GM06990 (cell line): ENCODE measurements at regions not wholly inside any gene's neighbourhood (a gene's known extent, or its start where the extent isn't known, plus 50 kb on each side); places are given as distances from the start of the nearest gene placed in this dataset.

Experiments
- DNase-seq: peaks from one replicate; pipeline ENCODE4 v3.0.0-alpha.2; 2011; ENCODE audit not compliant: insufficient read length; ENCODE audit errors: extremely low read depth
- H3K27me3 ChIP-seq: replicated peaks from 2 replicates; pipeline ENCODE4 v1.6.0; 2011; ENCODE audit warnings: low read length; ENCODE audit not compliant: control insufficient read depth, insufficient read depth
- H3K36me3 ChIP-seq: 2 replicates; pipeline ENCODE4 v1.5.1; 2011; ENCODE audit warnings: low read length; ENCODE audit not compliant: control insufficient read depth, insufficient read depth
- H3K4me3 ChIP-seq: replicated peaks from 2 replicates; pipeline ENCODE4 v1.5.1; 2011; ENCODE audit warnings: low read depth, mild to moderate bottlenecking, control low read depth, low read length
- CTCF ChIP-seq: IDR thresholded peaks from 2 replicates; pipeline ENCODE4 v1.5.1; 2011; ENCODE audit warnings: low read length, control low read depth, mild to moderate bottlenecking, inconsistent platforms; ENCODE audit not compliant: insufficient read depth, poor library complexity, severe bottlenecking

- Histone ChIP-seq H3K27me3 (no peaks in the 10 kb centered on the region), H3K4me3 (no peak overlapping the region), H3K36me3 (no peaks in the 10 kb centered on the region)
- TF ChIP-seq CTCF: no peak
- DNase-seq: no peak
Measured at GRCh38 chr6:139920776-139921100, 546.3 kb upstream of the CITED2 start.

GRCh38 chr6:139920027-139920775 lies 545.8 kb upstream of the CITED2 start:
- no peak for TF ChIP-seq CTCF
- H3K4me3 ChIP-seq: no peak overlapping the region
- no peaks in the 10 kb centered on the region for H3K36me3 ChIP-seq
- DNase-seq: no peak
- H3K27me3 ChIP-seq: no peaks in the 10 kb centered on the region

- H3K27me3 ChIP-seq: no peaks in the 10 kb centered on the region
- DNase-seq: no peak
Measured at GRCh38 chr6:139919107-139920026, 544.9 kb upstream of the CITED2 start.

GRCh38 chr6:139917951-139918630 lies 543.6 kb upstream of the CITED2 start:
- Histone ChIP-seq H3K4me3 (no peak overlapping the region), H3K36me3 (no peaks in the 10 kb centered on the region), H3K27me3 (no peaks in the 10 kb centered on the region)
- no peak for TF ChIP-seq CTCF
- no peak for DNase-seq

More at GRCh38 chr6:139919107-139920026, 544.9 kb upstream of the CITED2 start:
- H3K4me3 ChIP-seq: no peak overlapping the region
- no peaks in the 10 kb centered on the region for H3K36me3 ChIP-seq
- TF ChIP-seq CTCF: no peak

GRCh38 chr6:139914910-139915309 lies 540.5 kb upstream of the CITED2 start:
- Histone ChIP-seq H3K36me3 (no peaks in the 10 kb centered on the region), H3K4me3 (no peak overlapping the region), H3K27me3 (no peaks in the 10 kb centered on the region)
- no peak for TF ChIP-seq CTCF
- DNase-seq: no peak
